ENCODE measurements at regions not wholly inside any gene's neighbourhood (a gene's known extent, or its start where the extent isn't known, plus 50 kb on each side); places are given as distances from the start of the nearest gene placed in this dataset.

DNA sequence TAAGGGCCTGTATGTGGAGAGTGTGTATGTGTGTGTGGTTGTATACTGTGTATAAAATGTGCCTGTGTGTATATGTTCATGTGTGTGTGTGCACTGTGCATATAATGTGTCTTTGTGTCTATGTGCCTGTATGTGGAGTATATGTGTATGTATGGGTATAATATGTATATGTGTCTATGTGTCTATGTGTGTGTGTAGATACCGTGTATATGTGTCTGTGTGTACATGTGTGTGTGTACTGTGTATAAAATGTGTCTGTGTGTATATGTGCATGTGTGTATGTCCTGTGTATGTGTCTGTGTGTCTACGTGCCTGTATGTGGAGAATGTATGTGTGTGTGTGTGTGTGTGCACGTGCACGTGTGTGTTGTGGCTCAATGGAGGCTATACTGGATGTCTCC is 200.4 kb upstream of the ZFHX3 start:
- no peak for TF ChIP-seq TCF7L2 (IDR thresholded peaks at IDR 0.05; ENCODE audit: low read depth, low read length)
- no peak for TF ChIP-seq POLR2AphosphoS5 (IDR thresholded peaks at IDR 0.05; ENCODE audit: low read depth, low read length)
- no peak for TF ChIP-seq REST (IDR thresholded peaks at IDR 0.05; ENCODE audit: insufficient read depth in 1 of 2, low read depth in 2 of 2, low read length in 1 of 2)
- TF ChIP-seq CTCF (IDR thresholded peaks at IDR 0.05), result no peak
- TF ChIP-seq SIN3A (IDR thresholded peaks at IDR 0.05; ENCODE audit: borderline replicate concordance, insufficient read depth, low read depth, low read length), result no peak
- DNase-seq (ENCODE audit: low read depth, low spot score), result no peak

GRCh38 chr16:73240920-73241319 is 193.0 kb upstream of the ZFHX3 start:
- Histone ChIP-seq H3K27ac (ENCODE audit: low read length) (no peak overlapping the region), H3K4me1 (ENCODE audit: control insufficient read depth, insufficient read depth, low read length) (no peaks in the 10 kb centered on the region), H3K36me3 (ENCODE audit: control insufficient read depth, insufficient read depth, low read length) (no peaks in the 10 kb centered on the region), H3K27me3 (ENCODE audit: control insufficient read depth, insufficient read depth, low read length) (no peaks in the 10 kb centered on the region; the same call in 1 of the 2 replicates), H3K4me3 (ENCODE audit: low read depth in 2 of 2, low read length in 2 of 2) (no peak overlapping the region), H3K9me3 (ENCODE audit: control insufficient read depth, insufficient read depth, low read depth, low read length) (no peaks in the 10 kb centered on the region)
- intact Hi-C loops (cut with micrococcal nuclease; ENCODE audit: unreplicated experiment) (no loop called here), in situ Hi-C loops (cut with HindIII; ENCODE audit: low pct_unique_long_range_greater_than_20kb, low sequenced_read_pairs) (no loop called here)
- DNase-seq (ENCODE audit: low read depth, low spot score), result no peak
- ATAC-seq, result no peak
- TF ChIP-seq SIN3A (IDR thresholded peaks at IDR 0.05; ENCODE audit: borderline replicate concordance, insufficient read depth, low read depth, low read length), result no peak
- no peak for TF ChIP-seq CTCF (IDR thresholded peaks at IDR 0.05)
- TF ChIP-seq POLR2AphosphoS5 (IDR thresholded peaks at IDR 0.05; ENCODE audit: low read depth, low read length), result no peak
- TF ChIP-seq REST (IDR thresholded peaks at IDR 0.05; ENCODE audit: insufficient read depth in 1 of 2, low read depth in 2 of 2, low read length in 1 of 2), result no peak
- no peak for TF ChIP-seq TCF7L2 (IDR thresholded peaks at IDR 0.05; ENCODE audit: low read depth, low read length)
- CTCF ChIA-PET, result no interaction called here
- BruUV-seq (replicated peaks), result no TSS peak
- POLR2A ChIA-PET, result no interaction called here

More for the DNA sequence above, 200.4 kb upstream of the ZFHX3 start:
- Histone ChIP-seq H3K4me3 (ENCODE audit: low read depth in 2 of 2, low read length in 2 of 2) (no peak overlapping the region), H3K27me3 (ENCODE audit: control insufficient read depth, insufficient read depth, low read length) (no peaks in the 10 kb centered on the region; the same call in 1 of the 2 replicates), H3K27ac (ENCODE audit: low read length) (no peak overlapping the region), H3K4me1 (ENCODE audit: control insufficient read depth, insufficient read depth, low read length) (no peaks in the 10 kb centered on the region), H3K36me3 (ENCODE audit: control insufficient read depth, insufficient read depth, low read length) (no peaks in the 10 kb centered on the region), H3K9me3 (ENCODE audit: control insufficient read depth, insufficient read depth, low read depth, low read length) (no peaks in the 10 kb centered on the region)
- no TSS peak for BruUV-seq (replicated peaks)
- intact Hi-C loops (cut with micrococcal nuclease; ENCODE audit: unreplicated experiment) (no loop called here), in situ Hi-C loops (cut with HindIII; ENCODE audit: low pct_unique_long_range_greater_than_20kb, low sequenced_read_pairs) (no loop called here)
- ATAC-seq, result no peak
- CTCF ChIA-PET, result no interaction called here
- POLR2A ChIA-PET, result no interaction called here

Data from Panc1 (cell line).